ENCODE measurements at regions not wholly inside any gene's neighbourhood (a gene's known extent, or its start where the extent isn't known, plus 50 kb on each side); places are given as distances from the start of the nearest gene placed in this dataset.

DNA sequence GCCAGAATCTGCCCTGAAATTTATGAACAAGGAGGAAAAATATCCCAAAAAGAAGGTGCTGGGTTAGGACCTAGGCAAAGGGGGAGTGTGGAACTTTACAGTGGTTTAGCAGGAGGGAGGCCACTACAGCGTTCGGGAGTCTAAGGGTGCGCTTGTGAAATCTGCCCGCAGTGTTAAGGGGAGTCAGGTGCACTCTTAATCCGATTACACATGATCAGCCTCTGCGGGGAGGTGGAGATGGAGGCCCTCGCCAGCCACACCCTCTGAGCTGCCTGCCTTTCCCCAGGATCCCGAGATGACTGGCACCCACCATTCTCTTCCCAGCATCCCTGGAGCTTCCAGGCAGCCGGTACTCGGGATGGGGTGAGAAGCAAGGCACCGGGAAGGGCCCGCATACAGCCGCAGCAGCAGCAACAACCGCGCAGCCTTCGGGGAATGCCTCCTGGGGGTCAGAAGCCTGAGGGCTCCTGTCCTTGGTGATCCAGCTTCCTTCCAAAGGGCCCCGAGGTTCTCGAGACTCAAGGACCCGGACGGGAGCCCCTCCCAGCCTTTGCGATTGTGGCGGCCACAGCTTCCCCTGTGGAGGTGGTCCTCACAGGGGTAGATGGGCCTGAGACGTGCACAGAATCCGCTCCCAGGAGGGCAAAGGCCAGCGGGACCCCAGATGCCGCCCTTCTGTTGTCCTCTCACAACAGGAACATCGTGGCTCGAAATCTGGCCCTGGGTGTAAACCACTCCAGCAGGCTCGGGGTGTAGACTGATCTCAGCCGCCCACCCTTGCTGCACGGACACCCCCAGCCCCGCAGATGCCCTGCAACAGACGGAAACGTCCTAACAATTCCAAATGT is 57.3 kb upstream of the CST7 start:
- no peaks in the 10 kb centered on the region for H3K4me1 ChIP-seq
- H3K27me3 ChIP-seq, result no peaks in the 10 kb centered on the region
- TF ChIP-seq, protein P1, sequence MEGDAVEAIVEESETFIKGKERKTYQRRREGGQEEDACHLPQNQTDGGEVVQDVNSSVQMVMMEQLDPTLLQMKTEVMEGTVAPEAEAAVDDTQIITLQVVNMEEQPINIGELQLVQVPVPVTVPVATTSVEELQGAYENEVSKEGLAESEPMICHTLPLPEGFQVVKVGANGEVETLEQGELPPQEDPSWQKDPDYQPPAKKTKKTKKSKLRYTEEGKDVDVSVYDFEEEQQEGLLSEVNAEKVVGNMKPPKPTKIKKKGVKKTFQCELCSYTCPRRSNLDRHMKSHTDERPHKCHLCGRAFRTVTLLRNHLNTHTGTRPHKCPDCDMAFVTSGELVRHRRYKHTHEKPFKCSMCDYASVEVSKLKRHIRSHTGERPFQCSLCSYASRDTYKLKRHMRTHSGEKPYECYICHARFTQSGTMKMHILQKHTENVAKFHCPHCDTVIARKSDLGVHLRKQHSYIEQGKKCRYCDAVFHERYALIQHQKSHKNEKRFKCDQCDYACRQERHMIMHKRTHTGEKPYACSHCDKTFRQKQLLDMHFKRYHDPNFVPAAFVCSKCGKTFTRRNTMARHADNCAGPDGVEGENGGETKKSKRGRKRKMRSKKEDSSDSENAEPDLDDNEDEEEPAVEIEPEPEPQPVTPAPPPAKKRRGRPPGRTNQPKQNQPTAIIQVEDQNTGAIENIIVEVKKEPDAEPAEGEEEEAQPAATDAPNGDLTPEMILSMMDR (IDR thresholded peaks at IDR 0.05), result no peak
- WGBS, 2 donors, result 75 to 82% methylated on average over 34 of the region's 34 CpGs
- FAIRE-seq, result no peak
- no peak for DNase-seq
- intact Hi-C loops (cut with DNase I), result no loop called here
- no peaks in the 10 kb centered on the region for H3K9me3 ChIP-seq
- H3K27ac ChIP-seq, result no peak overlapping the region
- no peak overlapping the region for H3K4me3 ChIP-seq
- no peaks in the 10 kb centered on the region for H3K36me3 ChIP-seq
- no peak for ATAC-seq

DNA sequence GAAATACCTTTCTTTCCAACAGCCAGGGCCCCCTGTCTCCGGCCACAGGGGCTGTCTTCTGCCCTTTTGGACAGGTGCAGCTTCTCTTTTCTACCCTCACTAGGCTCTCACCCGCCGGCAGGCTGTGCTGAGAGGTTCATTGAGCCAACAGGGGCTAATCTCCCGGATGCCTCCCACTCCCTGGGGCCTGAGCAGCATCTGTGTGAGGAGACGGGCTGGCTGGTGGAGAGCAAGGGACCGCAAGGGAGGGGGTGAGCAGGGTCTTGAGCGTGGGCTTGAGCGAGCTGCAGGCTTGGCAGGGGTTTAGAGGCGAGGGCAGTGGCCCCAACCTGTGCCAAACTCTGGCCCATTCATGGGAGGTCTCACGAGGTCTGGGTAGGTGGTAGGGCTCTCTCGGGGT is 56.5 kb upstream of the CST7 start:
- Histone ChIP-seq H3K9me3 (no peaks in the 10 kb centered on the region), H3K27ac (no peak overlapping the region), H3K4me1 (no peaks in the 10 kb centered on the region), H3K27me3 (no peaks in the 10 kb centered on the region), H3K4me3 (no peak overlapping the region), H3K36me3 (no peaks in the 10 kb centered on the region)
- DNase-seq (no peak), FAIRE-seq (no peak), ATAC-seq (no peak)
- 63 to 77% methylated on average over 11 of the region's 11 CpGs for WGBS, 2 donors
- TF ChIP-seq, protein P1 (IDR thresholded peaks at IDR 0.05), result no peak
- intact Hi-C loops (cut with DNase I), result no loop called here

GRCh38 chr20:24892931-24893330 is 56.1 kb upstream of the CST7 start:
- intact Hi-C loops (cut with DNase I), result no loop called here
- H3K27ac ChIP-seq, result no peak overlapping the region
- no peaks in the 10 kb centered on the region for H3K4me1 ChIP-seq
- no peaks in the 10 kb centered on the region for H3K27me3 ChIP-seq
- 71 to 83% methylated on average over 10 of the region's 10 CpGs for WGBS, 2 donors
- H3K9me3 ChIP-seq, result no peaks in the 10 kb centered on the region
- FAIRE-seq, result no peak
- DNase-seq, result no peak
- TF ChIP-seq, protein P1 (IDR thresholded peaks at IDR 0.05), result no peak
- ATAC-seq, result no peak
- H3K36me3 ChIP-seq, result no peaks in the 10 kb centered on the region
- no peak overlapping the region for H3K4me3 ChIP-seq

DNA sequence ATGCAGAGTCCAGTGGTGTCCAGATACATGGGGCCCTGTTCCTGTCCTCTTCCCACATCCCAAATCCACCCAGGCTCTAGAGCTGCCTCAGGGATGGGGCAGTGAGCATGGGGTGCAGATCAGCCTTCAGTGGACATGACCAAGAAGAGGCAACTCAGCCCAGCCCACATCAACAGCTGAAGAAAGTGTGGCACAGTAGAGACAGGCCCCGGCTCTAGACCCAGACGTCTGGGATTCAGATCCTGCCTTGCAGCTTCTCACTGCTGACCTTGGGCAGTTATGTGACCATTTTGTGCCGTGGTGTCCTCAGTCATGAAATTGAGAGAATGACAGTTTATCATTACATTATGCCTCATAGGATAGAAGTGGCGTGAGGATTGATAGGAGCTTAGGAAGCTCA is 54.6 kb upstream of the CST7 start:
- no peak for FAIRE-seq
- WGBS, 2 donors, result 57 to 66% methylated on average over 4 of the region's 4 CpGs

GRCh38 chr20:24894967-24895366 is 54.1 kb upstream of the CST7 start:
- 72 to 83% methylated on average over 1 of the region's 1 CpG for WGBS, 2 donors
- FAIRE-seq (no peak), ATAC-seq (no peak), DNase-seq (no peak)
- TF ChIP-seq, protein P1 (IDR thresholded peaks at IDR 0.05), result no peak
- intact Hi-C loops (cut with DNase I), result no loop called here
- no peaks in the 10 kb centered on the region for H3K9me3 ChIP-seq
- no peak overlapping the region for H3K4me3 ChIP-seq
- H3K27me3 ChIP-seq, result no peaks in the 10 kb centered on the region
- no peaks in the 10 kb centered on the region for H3K36me3 ChIP-seq
- H3K27ac ChIP-seq, result no peak overlapping the region
- H3K4me1 ChIP-seq, result no peaks in the 10 kb centered on the region

More for the DNA sequence above, 54.6 kb upstream of the CST7 start:
- no peak overlapping the region for H3K4me3 ChIP-seq
- no peak overlapping the region for H3K27ac ChIP-seq
- TF ChIP-seq, protein P1 (IDR thresholded peaks at IDR 0.05), result no peak
- H3K27me3 ChIP-seq, result no peaks in the 10 kb centered on the region
- H3K36me3 ChIP-seq, result no peaks in the 10 kb centered on the region
- no peaks in the 10 kb centered on the region for H3K9me3 ChIP-seq
- no peaks in the 10 kb centered on the region for H3K4me1 ChIP-seq
- ATAC-seq (no peak), DNase-seq (no peak)
- intact Hi-C loops (cut with DNase I), result no loop called here
